ENCODE measurements at regions not wholly inside any gene's neighbourhood (a gene's known extent, or its start where the extent isn't known, plus 50 kb on each side); places are given as distances from the start of the nearest gene placed in this dataset.

DNA sequence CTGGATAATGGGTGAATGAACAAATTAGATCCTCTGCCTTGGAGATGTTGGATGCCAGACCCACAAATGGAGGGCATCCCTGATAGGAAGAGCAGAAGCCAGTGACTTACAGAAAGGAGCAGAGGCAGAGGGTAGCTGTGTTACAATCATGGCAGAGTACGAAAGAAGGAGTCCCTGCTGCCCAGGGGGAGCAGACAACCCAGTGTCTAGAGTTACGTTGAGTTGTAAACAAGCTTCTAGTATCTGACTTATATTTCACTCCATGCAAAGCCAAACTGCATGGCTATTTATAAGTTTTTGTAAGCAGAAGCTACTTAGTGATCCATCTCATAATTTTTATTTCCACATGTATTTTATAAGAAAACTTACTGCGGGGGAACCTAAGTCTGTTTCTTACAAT, 56.2 kb upstream of the A1CF start:
- TF ChIP-seq, protein P1, sequence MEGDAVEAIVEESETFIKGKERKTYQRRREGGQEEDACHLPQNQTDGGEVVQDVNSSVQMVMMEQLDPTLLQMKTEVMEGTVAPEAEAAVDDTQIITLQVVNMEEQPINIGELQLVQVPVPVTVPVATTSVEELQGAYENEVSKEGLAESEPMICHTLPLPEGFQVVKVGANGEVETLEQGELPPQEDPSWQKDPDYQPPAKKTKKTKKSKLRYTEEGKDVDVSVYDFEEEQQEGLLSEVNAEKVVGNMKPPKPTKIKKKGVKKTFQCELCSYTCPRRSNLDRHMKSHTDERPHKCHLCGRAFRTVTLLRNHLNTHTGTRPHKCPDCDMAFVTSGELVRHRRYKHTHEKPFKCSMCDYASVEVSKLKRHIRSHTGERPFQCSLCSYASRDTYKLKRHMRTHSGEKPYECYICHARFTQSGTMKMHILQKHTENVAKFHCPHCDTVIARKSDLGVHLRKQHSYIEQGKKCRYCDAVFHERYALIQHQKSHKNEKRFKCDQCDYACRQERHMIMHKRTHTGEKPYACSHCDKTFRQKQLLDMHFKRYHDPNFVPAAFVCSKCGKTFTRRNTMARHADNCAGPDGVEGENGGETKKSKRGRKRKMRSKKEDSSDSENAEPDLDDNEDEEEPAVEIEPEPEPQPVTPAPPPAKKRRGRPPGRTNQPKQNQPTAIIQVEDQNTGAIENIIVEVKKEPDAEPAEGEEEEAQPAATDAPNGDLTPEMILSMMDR (IDR thresholded peaks at IDR 0.05): no peak
- TF ChIP-seq POLR2A (IDR thresholded peaks at IDR 0.05): no peak

Measured in body of pancreas (tissue), 4 donors.